ENCODE measurements at regions not wholly inside any gene's neighbourhood (a gene's known extent, or its start where the extent isn't known, plus 50 kb on each side); places are given as distances from the start of the nearest gene placed in this dataset.

DNA sequence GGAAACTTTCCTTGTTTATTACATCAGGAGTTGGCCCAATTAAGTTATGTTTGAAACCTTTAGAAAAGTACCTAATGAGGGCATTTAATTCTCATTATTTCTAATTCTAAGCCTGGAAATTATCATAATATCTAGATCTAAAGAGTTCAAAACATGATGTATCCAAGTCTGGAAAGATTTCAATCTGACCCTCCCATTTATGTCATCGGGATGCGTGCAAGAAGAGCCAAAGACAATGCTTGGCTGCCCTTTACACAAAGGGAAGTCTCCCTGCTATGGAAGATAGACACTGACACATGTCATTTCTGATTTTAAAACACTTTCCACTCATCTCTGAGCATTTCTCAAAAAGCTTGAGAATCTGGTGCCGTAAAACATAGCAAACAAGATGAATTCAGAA lies 222.4 kb downstream of the ANTXR2 start:
- H3K27ac ChIP-seq (ENCODE audit: poor library complexity, severe bottlenecking) = no peak overlapping the region
- no peaks in the 10 kb centered on the region for H3K27me3 ChIP-seq (ENCODE audit: insufficient read depth, poor library complexity, severe bottlenecking)
- DNase-seq (ENCODE audit: low spot score) = no peak
- H3K9me3 ChIP-seq (ENCODE audit: severe bottlenecking) = peaks cover 2% of the 10 kb centered on the region
- TF ChIP-seq, protein P1, sequence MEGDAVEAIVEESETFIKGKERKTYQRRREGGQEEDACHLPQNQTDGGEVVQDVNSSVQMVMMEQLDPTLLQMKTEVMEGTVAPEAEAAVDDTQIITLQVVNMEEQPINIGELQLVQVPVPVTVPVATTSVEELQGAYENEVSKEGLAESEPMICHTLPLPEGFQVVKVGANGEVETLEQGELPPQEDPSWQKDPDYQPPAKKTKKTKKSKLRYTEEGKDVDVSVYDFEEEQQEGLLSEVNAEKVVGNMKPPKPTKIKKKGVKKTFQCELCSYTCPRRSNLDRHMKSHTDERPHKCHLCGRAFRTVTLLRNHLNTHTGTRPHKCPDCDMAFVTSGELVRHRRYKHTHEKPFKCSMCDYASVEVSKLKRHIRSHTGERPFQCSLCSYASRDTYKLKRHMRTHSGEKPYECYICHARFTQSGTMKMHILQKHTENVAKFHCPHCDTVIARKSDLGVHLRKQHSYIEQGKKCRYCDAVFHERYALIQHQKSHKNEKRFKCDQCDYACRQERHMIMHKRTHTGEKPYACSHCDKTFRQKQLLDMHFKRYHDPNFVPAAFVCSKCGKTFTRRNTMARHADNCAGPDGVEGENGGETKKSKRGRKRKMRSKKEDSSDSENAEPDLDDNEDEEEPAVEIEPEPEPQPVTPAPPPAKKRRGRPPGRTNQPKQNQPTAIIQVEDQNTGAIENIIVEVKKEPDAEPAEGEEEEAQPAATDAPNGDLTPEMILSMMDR (IDR thresholded peaks at IDR 0.05; ENCODE audit: poor library complexity, severe bottlenecking) = no peak
- no peaks in the 10 kb centered on the region for H3K36me3 ChIP-seq (ENCODE audit: low read depth)
- ATAC-seq (ENCODE audit: low read depth) = no peak
- H3K4me1 ChIP-seq (ENCODE audit: insufficient read depth, poor library complexity, severe bottlenecking) = peaks cover 6% of the 10 kb centered on the region
- H3K4me3 ChIP-seq (ENCODE audit: severe bottlenecking) = no peak overlapping the region

DNA sequence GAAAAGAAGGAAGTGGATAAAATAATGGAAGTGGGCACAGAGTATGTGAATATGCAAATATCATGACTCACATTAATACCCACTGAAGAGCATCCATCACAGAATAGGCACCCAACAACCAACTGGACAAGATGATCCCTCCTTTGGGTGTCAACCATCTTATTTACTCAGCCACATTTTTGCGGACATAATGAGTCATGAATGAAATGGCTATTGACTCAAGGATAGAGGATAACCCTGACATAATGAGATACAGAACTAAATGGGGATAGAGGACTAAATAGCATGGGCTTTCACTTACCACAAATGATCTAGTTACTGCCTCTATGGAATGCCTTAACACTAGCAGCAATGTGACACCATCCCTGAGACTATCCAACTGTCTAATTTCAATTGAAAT lies 224.7 kb downstream of the ANTXR2 start:
- ATAC-seq (ENCODE audit: low read depth) = no peak
- peaks cover 2% of the 10 kb centered on the region for H3K9me3 ChIP-seq (ENCODE audit: severe bottlenecking)
- H3K4me3 ChIP-seq (ENCODE audit: severe bottlenecking) = no peak overlapping the region
- H3K27me3 ChIP-seq (ENCODE audit: insufficient read depth, poor library complexity, severe bottlenecking) = no peaks in the 10 kb centered on the region
- no peaks in the 10 kb centered on the region for H3K36me3 ChIP-seq (ENCODE audit: low read depth)
- H3K4me1 ChIP-seq (ENCODE audit: insufficient read depth, poor library complexity, severe bottlenecking) = peaks cover 6% of the 10 kb centered on the region
- TF ChIP-seq, protein P1 (IDR thresholded peaks at IDR 0.05; ENCODE audit: poor library complexity, severe bottlenecking) = no peak
- DNase-seq (ENCODE audit: low spot score) = no peak
- no peak overlapping the region for H3K27ac ChIP-seq (ENCODE audit: poor library complexity, severe bottlenecking)

DNA sequence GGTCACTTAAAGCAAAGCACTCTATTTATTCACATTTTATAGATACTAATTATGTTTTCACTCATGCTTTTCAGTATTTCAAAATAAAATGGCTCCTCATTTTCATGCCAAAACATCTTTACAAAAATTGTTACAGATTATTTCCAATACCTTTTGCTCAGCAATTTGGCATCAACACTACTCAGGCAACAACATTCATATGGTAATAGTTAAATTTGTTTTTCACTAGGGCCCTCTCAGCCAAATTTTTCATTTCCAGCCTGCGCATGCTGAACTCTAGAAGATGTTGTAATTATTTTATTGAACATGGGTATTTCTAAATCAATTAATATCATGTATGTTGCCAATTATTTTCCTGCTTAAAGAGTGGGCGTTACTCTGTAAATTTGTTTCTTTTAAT lies 225.6 kb downstream of the ANTXR2 start:
- H3K27ac ChIP-seq (ENCODE audit: poor library complexity, severe bottlenecking) = no peak overlapping the region
- ATAC-seq (ENCODE audit: low read depth) (no peak), DNase-seq (ENCODE audit: low spot score) (no peak)
- H3K36me3 ChIP-seq (ENCODE audit: low read depth) = no peaks in the 10 kb centered on the region
- peaks cover 6% of the 10 kb centered on the region for H3K4me1 ChIP-seq (ENCODE audit: insufficient read depth, poor library complexity, severe bottlenecking)
- TF ChIP-seq, protein P1 (IDR thresholded peaks at IDR 0.05; ENCODE audit: poor library complexity, severe bottlenecking) = no peak
- no peaks in the 10 kb centered on the region for H3K27me3 ChIP-seq (ENCODE audit: insufficient read depth, poor library complexity, severe bottlenecking)
- H3K4me3 ChIP-seq (ENCODE audit: severe bottlenecking) = no peak overlapping the region
- peaks cover 2% of the 10 kb centered on the region for H3K9me3 ChIP-seq (ENCODE audit: severe bottlenecking)

DNA sequence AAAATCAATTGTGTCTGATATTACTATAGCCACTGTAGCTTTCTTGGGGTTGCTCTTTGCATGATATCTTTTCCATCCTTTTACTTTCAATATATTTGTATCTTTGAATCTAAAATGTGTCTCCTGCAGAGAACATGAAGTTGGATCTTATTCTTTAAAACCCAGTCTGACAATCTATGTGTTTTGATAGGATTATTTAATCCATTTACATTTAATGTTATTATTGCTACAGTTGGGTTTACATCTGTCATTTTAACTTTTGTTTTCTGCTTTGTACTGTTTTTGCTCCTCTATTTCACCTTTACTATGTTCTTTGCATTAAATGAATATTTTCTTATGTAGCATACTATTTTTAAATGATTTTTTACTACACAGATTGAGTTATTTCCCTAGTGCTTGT lies 230.9 kb downstream of the ANTXR2 start:
- Histone ChIP-seq H3K4me1 (ENCODE audit: insufficient read depth, poor library complexity, severe bottlenecking) (no peaks in the 10 kb centered on the region), H3K27ac (ENCODE audit: poor library complexity, severe bottlenecking) (no peak overlapping the region), H3K36me3 (ENCODE audit: low read depth) (no peaks in the 10 kb centered on the region), H3K4me3 (ENCODE audit: severe bottlenecking) (no peak overlapping the region), H3K27me3 (ENCODE audit: insufficient read depth, poor library complexity, severe bottlenecking) (no peaks in the 10 kb centered on the region), H3K9me3 (ENCODE audit: severe bottlenecking) (peaks cover 2% of the 10 kb centered on the region)
- ATAC-seq (ENCODE audit: low read depth) = no peak
- TF ChIP-seq, protein P1 (IDR thresholded peaks at IDR 0.05; ENCODE audit: poor library complexity, severe bottlenecking) = no peak
- no peak for DNase-seq (ENCODE audit: low spot score)

DNA sequence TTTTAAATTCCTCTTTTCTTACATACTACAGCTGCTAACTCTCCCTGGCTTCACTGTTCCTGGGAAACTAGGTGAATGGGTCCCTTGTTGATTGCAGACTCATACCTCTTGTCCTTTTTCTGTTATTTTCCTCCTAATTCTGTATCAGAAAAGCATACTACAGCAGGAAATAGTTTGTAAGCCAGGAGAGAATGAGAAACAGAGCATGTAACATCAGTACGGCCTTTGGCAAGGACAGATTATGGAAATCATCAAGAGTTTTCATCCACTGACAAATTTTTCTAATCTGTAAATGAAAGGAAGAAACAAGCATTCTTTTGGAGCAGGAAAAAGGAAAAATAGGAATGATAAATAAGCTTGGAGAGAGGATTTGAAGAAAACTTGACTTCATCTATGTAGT lies 239.2 kb downstream of the ANTXR2 start:
- ATAC-seq (ENCODE audit: low read depth) (no peak), DNase-seq (ENCODE audit: low spot score) (no peak)
- Histone ChIP-seq H3K9me3 (ENCODE audit: severe bottlenecking) (no peaks in the 10 kb centered on the region), H3K27ac (ENCODE audit: poor library complexity, severe bottlenecking) (no peak overlapping the region), H3K4me1 (ENCODE audit: insufficient read depth, poor library complexity, severe bottlenecking) (no peaks in the 10 kb centered on the region), H3K36me3 (ENCODE audit: low read depth) (no peaks in the 10 kb centered on the region), H3K27me3 (ENCODE audit: insufficient read depth, poor library complexity, severe bottlenecking) (no peaks in the 10 kb centered on the region), H3K4me3 (ENCODE audit: severe bottlenecking) (no peak overlapping the region)
- TF ChIP-seq, protein P1 (IDR thresholded peaks at IDR 0.05; ENCODE audit: poor library complexity, severe bottlenecking) = no peak

All from RWPE2 (cell line).